ENCODE measurements at regions not wholly inside any gene's neighbourhood (a gene's known extent, or its start where the extent isn't known, plus 50 kb on each side); places are given as distances from the start of the nearest gene placed in this dataset.

DNA sequence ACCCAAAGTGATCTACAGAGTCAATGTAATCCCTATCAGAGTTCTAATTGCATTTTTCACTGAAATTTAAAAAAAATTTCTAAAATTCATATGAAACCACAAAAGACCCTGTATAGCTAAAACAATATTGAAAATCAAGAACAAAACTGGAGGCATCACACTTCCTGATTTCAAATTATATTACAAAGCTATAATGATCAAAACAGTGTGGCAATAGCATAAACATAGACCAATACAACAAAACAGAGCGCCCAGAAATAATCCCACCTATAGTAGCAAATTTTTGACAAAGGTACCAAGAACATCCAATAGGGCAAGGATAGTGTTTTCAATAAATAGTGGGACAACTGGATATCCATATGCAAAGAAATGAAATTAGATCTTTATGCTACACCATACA is 59.4 kb upstream of the PRKG2 start:
- no peaks in the 10 kb centered on the region for H3F3A ChIP-seq (replicated peaks; ENCODE audit: insufficient read depth)
- H3K9me3 ChIP-seq, result no peaks in the 10 kb centered on the region
- CTCF ChIA-PET, result no interaction called here
- no peaks in the 10 kb centered on the region for H3K79me2 ChIP-seq (ENCODE audit: insufficient read depth)
- H3K9ac ChIP-seq, result no peak overlapping the region
- 3% methylated on average over 1 of the region's 1 CpG for WGBS (ENCODE audit: low lambda C conversion rate)
- no peaks in the 10 kb centered on the region for H3K4me1 ChIP-seq (ENCODE audit: control insufficient read depth in 1 of 2, insufficient read depth in 2 of 2, low read depth in 1 of 2, low read length in 1 of 2)
- no peaks in the 10 kb centered on the region for H4K20me1 ChIP-seq (ENCODE audit: insufficient read depth)
- POLR2A ChIA-PET, result no interaction called here
- H3K9me2 ChIP-seq, result no peaks in the 10 kb centered on the region
- no peak overlapping the region for H3K4me3 ChIP-seq (ENCODE audit: low read depth in 2 of 2, low read length in 1 of 2)
- H3K36me3 ChIP-seq (replicated peaks in 1 of 2; ENCODE audit: control insufficient read depth in 1 of 2, insufficient read depth in 2 of 2, low read length in 1 of 2), result no peaks in the 10 kb centered on the region
- H3K4me2 ChIP-seq, result no peak overlapping the region
- no peak for DNase-seq
- H2AFZ ChIP-seq (ENCODE audit: low read depth), result no peak overlapping the region
- H3K27me3 ChIP-seq (ENCODE audit: insufficient read depth), result no peaks in the 10 kb centered on the region
- H3K27ac ChIP-seq (ENCODE audit: low read depth in 2 of 2, low read length in 1 of 2), result no peak overlapping the region
- TF ChIP-seq FOXJ3 (CRISPR knock-in tag; IDR thresholded peaks at IDR 0.05), result no peak
- TF ChIP-seq ZBTB33 (IDR thresholded peaks at IDR 0.05; ENCODE audit: borderline replicate concordance, low read depth), result no peak
- no peak for TF ChIP-seq TEAD4 (IDR thresholded peaks at IDR 0.05; ENCODE audit: borderline replicate concordance, insufficient read depth)
- no peak for TF ChIP-seq MEF2A (IDR thresholded peaks at IDR 0.05; ENCODE audit: borderline replicate concordance, low read depth)
- TF ChIP-seq SMC3 (IDR thresholded peaks at IDR 0.05; ENCODE audit: low read depth, low read length), result no peak
- TF ChIP-seq NFIC (IDR thresholded peaks at IDR 0.05; ENCODE audit: borderline replicate concordance), result no peak
- no peak for TF ChIP-seq TCF12 (IDR thresholded peaks at IDR 0.05)
- no peak for TF ChIP-seq JUND (IDR thresholded peaks at IDR 0.05)
- TF ChIP-seq MXI1 (IDR thresholded peaks at IDR 0.05; ENCODE audit: low read depth, low read length), result no peak
- no peak for TF ChIP-seq GABPA (IDR thresholded peaks at IDR 0.05; ENCODE audit: low read depth)
- no peak for TF ChIP-seq RFX5 (IDR thresholded peaks at IDR 0.05; ENCODE audit: low read length)
- TF ChIP-seq FOXM1 (IDR thresholded peaks at IDR 0.05; ENCODE audit: low read depth), result no peak
- TF ChIP-seq PBX3 (IDR thresholded peaks at IDR 0.05), result no peak
- no peak for TF ChIP-seq MAX (IDR thresholded peaks at IDR 0.05; ENCODE audit: low read depth)
- TF ChIP-seq, protein P1, sequence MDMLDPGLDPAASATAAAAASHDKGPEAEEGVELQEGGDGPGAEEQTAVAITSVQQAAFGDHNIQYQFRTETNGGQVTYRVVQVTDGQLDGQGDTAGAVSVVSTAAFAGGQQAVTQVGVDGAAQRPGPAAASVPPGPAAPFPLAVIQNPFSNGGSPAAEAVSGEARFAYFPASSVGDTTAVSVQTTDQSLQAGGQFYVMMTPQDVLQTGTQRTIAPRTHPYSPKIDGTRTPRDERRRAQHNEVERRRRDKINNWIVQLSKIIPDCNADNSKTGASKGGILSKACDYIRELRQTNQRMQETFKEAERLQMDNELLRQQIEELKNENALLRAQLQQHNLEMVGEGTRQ (IDR thresholded peaks at IDR 0.05; ENCODE audit: borderline replicate concordance, low read depth, low read length), result no peak
- no peak for TF ChIP-seq ELF1 (IDR thresholded peaks at IDR 0.05)
- TF ChIP-seq USF1 (IDR thresholded peaks at IDR 0.05; ENCODE audit: borderline replicate concordance, low read depth), result no peak
- TF ChIP-seq RAD21 (IDR thresholded peaks at IDR 0.05; ENCODE audit: low read length), result no peak
- TF ChIP-seq IRF3 (IDR thresholded peaks at IDR 0.05; ENCODE audit: low read depth, low read length), result no peak
- no peak for TF ChIP-seq EP300 (IDR thresholded peaks at IDR 0.05; ENCODE audit: borderline replicate concordance in 1 of 2, low read depth in 1 of 2, low read length in 1 of 2)
